Peyer's patch (tissue), 4 donors: ENCODE measurements at regions not wholly inside any gene's neighbourhood (a gene's known extent, or its start where the extent isn't known, plus 50 kb on each side); places are given as distances from the start of the nearest gene placed in this dataset.

ENCODE experiments used
- DNase-seq, 3 donors: peaks; one replicate each; pipeline ENCODE4 v3.0.0-alpha.2; 2017 to 2019
- H3K27ac ChIP-seq, 4 donors: fragments of 200-600 bp; sonication (generic); one replicate each; pipeline ENCODE4 v1.5.1; 2016 to 2019
- H3K27me3 ChIP-seq, 2 donors: fragments of 200-600 bp; sonication (generic); one replicate each; pipeline ENCODE4 v1.5.1; 2019
- H3K36me3 ChIP-seq, 3 donors: fragments of 200-600 bp; sonication (generic); one replicate each; pipeline ENCODE4 v1.5.1; 2016 to 2019
- H3K4me1 ChIP-seq, 4 donors: fragments of 200-600 bp; sonication (generic); one replicate each; pipeline ENCODE4 v1.5.1; 2016 to 2019
- H3K4me3 ChIP-seq, 4 donors: fragments of 200-600 bp; sonication (generic); 1 replicate in 3 of 4; 2 replicates in 1 of 4; pipeline ENCODE4 v1.5.1; 2016 to 2019; ENCODE audit warnings: mild to moderate bottlenecking in 1 of 4
- H3K9me3 ChIP-seq, 4 donors: fragments of 200-600 bp; sonication (generic); one replicate each; pipeline ENCODE4 v1.5.1; 2016 to 2019; ENCODE audit warnings: mild to moderate bottlenecking in 1 of 4
- CTCF ChIP-seq, 6 experiments: fragments of 450-650 bp in 4 of 6; fragments of 200-600 bp in 2 of 6; sonication (generic) in 1 of 6; IDR thresholded peaks; one replicate each; pipeline ENCODE4 v1.5.1; 2017 to 2019; ENCODE audit warnings: antibody characterized with exemption in 6 of 6, mild to moderate bottlenecking in 3 of 6, moderate library complexity in 1 of 6
- POLR2A ChIP-seq, 2 donors: fragments of 450-650 bp; IDR thresholded peaks; one replicate each; pipeline ENCODE4 v1.5.1; 2017; ENCODE audit warnings: antibody characterized with exemption in 2 of 2, mild to moderate bottlenecking in 2 of 2, moderate library complexity in 2 of 2

DNA sequence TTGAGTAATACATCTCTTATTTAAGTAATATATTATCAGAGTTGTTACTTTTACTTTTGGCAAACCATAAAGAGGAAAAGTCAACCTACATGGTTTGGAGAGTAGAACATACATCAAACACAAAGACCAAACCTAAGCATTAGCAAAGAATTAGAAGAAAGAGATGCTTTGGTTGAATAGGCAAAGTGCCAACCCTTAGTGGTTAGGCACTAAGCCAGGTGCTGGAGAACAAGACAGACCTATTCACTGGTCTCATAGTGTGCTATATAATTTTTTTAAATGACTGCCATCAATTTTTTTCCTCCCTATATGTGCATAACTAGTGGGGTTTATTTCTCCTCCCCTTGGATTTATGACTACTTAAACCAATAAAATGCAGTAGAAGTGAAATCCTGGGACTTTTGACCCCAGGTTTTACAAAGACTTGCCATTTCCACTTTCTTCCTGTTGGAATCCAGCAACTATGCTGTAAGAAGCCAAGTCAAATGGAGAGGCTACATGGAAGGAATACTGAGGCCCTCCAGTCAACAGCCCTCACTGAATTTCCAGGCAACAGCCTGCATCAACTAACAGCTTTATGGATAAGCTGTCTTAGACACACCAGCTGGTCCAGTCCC is 69.8 kb upstream of the HAO2 start:
- H3K4me1 ChIP-seq = peaks cover 0 to 27% (median 0%) of the 10 kb centered on the region in 4 donors
- no peak overlapping the region for H3K27ac ChIP-seq
- no peaks in the 10 kb centered on the region for H3K27me3 ChIP-seq
- H3K4me3 ChIP-seq = no peak overlapping the region
- H3K9me3 ChIP-seq = no peaks in the 10 kb centered on the region
- TF ChIP-seq CTCF (IDR thresholded peaks at IDR 0.05) (no peak), POLR2A (IDR thresholded peaks at IDR 0.05) (no peak)
- no peaks in the 10 kb centered on the region for H3K36me3 ChIP-seq
- no peak for DNase-seq

DNA sequence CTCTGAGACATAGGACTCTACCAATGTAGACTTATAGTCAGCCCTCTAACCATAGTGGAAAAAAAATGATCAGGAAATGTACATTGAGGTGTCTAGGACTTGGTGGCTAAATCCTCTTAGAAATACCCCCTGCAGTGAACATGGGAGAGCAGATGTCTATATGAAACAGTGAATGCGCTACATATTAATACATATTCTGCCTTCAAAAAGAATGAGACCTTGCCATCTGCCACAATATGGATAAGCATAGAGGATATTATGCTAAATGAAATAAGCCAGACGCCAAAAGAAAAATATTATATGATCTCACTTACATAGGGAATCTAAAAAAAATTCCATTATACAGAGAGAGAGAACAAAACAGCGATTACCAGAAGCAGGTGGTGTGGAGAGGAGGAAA is 66.6 kb upstream of the HAO2 start:
- H3K27me3 ChIP-seq = no peaks in the 10 kb centered on the region
- H3K9me3 ChIP-seq = no peaks in the 10 kb centered on the region
- TF ChIP-seq CTCF (IDR thresholded peaks at IDR 0.05) = no peak
- no peak for TF ChIP-seq POLR2A (IDR thresholded peaks at IDR 0.05)
- no peaks in the 10 kb centered on the region for H3K36me3 ChIP-seq
- DNase-seq = no peak
- no peak overlapping the region for H3K27ac ChIP-seq
- H3K4me1 ChIP-seq = peaks cover 0 to 20% (median 0%) of the 10 kb centered on the region in 4 donors
- no peak overlapping the region for H3K4me3 ChIP-seq

- DNase-seq = no peak
- Histone ChIP-seq H3K27me3 (no peaks in the 10 kb centered on the region), H3K36me3 (no peaks in the 10 kb centered on the region), H3K4me1 (peaks cover 0 to 11% (median 0%) of the 10 kb centered on the region in 4 donors), H3K27ac (no peak overlapping the region), H3K9me3 (no peaks in the 10 kb centered on the region), H3K4me3 (no peak overlapping the region)
- no peak for TF ChIP-seq POLR2A (IDR thresholded peaks at IDR 0.05)
- TF ChIP-seq CTCF (IDR thresholded peaks at IDR 0.05) = no peak
Measured at GRCh38 chr1:119308130-119308700, 60.4 kb upstream of the HAO2 start.

- H3K27ac ChIP-seq = no peak overlapping the region
- H3K4me3 ChIP-seq = no peak overlapping the region
- H3K4me1 ChIP-seq = peaks cover 0 to 7% (median 0%) of the 10 kb centered on the region in 4 donors
- H3K27me3 ChIP-seq = no peaks in the 10 kb centered on the region
- TF ChIP-seq POLR2A (IDR thresholded peaks at IDR 0.05) = no peak
- TF ChIP-seq CTCF (IDR thresholded peaks at IDR 0.05) = no peak
- no peaks in the 10 kb centered on the region for H3K9me3 ChIP-seq
- no peaks in the 10 kb centered on the region for H3K36me3 ChIP-seq
- no peak for DNase-seq
Measured at GRCh38 chr1:119308806-119309205, 59.8 kb upstream of the HAO2 start.

DNA sequence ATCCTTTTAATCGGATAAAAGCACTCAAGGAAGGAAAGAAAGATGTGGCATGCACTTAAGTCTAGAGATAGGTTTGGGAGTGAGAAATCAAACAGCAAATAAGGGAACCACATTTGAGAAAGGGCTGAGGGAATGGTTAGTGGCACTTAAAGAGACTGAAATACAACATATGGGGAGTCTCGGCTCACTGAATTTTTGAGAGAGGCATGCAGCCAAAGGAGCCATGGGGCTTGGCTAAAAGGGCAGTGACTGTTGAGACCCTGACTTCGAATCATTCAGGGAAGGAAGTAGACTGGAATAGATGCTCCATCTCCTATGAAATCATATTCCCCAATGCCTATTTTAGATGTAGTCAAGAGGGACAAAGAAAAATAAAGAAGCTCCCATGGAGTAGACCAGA is 58.3 kb upstream of the HAO2 start:
- no peaks in the 10 kb centered on the region for H3K4me1 ChIP-seq
- no peak overlapping the region for H3K27ac ChIP-seq
- no peaks in the 10 kb centered on the region for H3K9me3 ChIP-seq
- H3K4me3 ChIP-seq = no peak overlapping the region
- H3K36me3 ChIP-seq = no peaks in the 10 kb centered on the region
- no peak for DNase-seq
- TF ChIP-seq POLR2A (IDR thresholded peaks at IDR 0.05) = no peak
- no peak for TF ChIP-seq CTCF (IDR thresholded peaks at IDR 0.05)
- no peaks in the 10 kb centered on the region for H3K27me3 ChIP-seq
